Smooth muscle cell (in vitro differentiated cells): ENCODE measurements at regions not wholly inside any gene's neighbourhood (a gene's known extent, or its start where the extent isn't known, plus 50 kb on each side); places are given as distances from the start of the nearest gene placed in this dataset.
A peak's percentile ranks its signal among the peaks of the same experiment; 100 is the strongest.

Experiments
- DNase-seq: peaks from one replicate; lab custom pipeline; 2025; ENCODE audit not compliant: unreplicated experiment; lab: John Stamatoyannopoulos, UW
- H2AFZ ChIP-seq: fragments of 200-600 bp; sonication (generic); 2 replicates; pipeline ENCODE4 v1.6.0; 2016; ENCODE audit warnings: antibody characterized with exemption, low read depth, mild to moderate bottlenecking
- H3F3A ChIP-seq: fragments of 200-600 bp; sonication (generic); 2 replicates; pipeline ENCODE4 v1.6.0; 2017; ENCODE audit warnings: antibody characterized with exemption, low read depth
- H3K27ac ChIP-seq: fragments of 200-600 bp; sonication (generic); 2 replicates; pipeline ENCODE4 v1.5.1; 2016; ENCODE audit warnings: low read depth, mild to moderate bottlenecking
- H3K27me3 ChIP-seq: fragments of 200-600 bp; sonication (generic); 2 replicates; pipeline ENCODE4 v1.6.1; 2016; ENCODE audit warnings: low read depth, mild to moderate bottlenecking
- H3K36me3 ChIP-seq: fragments of 200-600 bp; sonication (generic); 2 replicates; pipeline ENCODE4 v1.5.1; 2016; ENCODE audit warnings: low read depth
- H3K4me1 ChIP-seq: fragments of 200-600 bp; sonication (generic); 2 replicates; pipeline ENCODE4 v1.5.1; 2016; ENCODE audit warnings: low read depth
- H3K4me2 ChIP-seq: fragments of 200-600 bp; sonication (generic); 2 replicates; pipeline ENCODE4 v1.6.0; 2016; ENCODE audit warnings: mild to moderate bottlenecking
- H3K4me3 ChIP-seq: fragments of 200-600 bp; sonication (generic); 2 replicates; pipeline ENCODE4 v1.5.1; 2016; ENCODE audit warnings: mild to moderate bottlenecking
- H3K79me2 ChIP-seq: fragments of 200-600 bp; sonication (generic); 2 replicates; pipeline ENCODE4 v1.6.0; 2016; ENCODE audit warnings: low read depth, mild to moderate bottlenecking
- H3K9ac ChIP-seq: fragments of 200-600 bp; sonication (generic); 2 replicates; pipeline ENCODE4 v1.6.0; 2016; ENCODE audit warnings: low read depth
- H3K9me3 ChIP-seq: fragments of 200-600 bp; sonication (generic); replicated peaks from 2 replicates; pipeline ENCODE4 v1.5.1; 2016; ENCODE audit warnings: low read depth
- H4K20me1 ChIP-seq: fragments of 200-600 bp; sonication (generic); 2 replicates; pipeline ENCODE4 v1.6.0; 2016; ENCODE audit warnings: low read depth
- whole genome bisulfite sequencing: methylation state at CpG from one replicate; pipeline ENCODE4 v1.1.7; 2016; ENCODE audit warnings: low lambda C conversion rate; 5-methylcytosine and 5-hydroxymethylcytosine counted together
- TF ChIP-seq, protein P1 (sequence below): fragments of 200-600 bp; sonication (generic); IDR thresholded peaks from 2 replicates; pipeline ENCODE4 v1.5.1; 2017; ENCODE audit warnings: borderline replicate concordance, mild to moderate bottlenecking, antibody characterized with exemption; ENCODE audit not compliant: insufficient read depth, poor library complexity, severe bottlenecking

DNA sequence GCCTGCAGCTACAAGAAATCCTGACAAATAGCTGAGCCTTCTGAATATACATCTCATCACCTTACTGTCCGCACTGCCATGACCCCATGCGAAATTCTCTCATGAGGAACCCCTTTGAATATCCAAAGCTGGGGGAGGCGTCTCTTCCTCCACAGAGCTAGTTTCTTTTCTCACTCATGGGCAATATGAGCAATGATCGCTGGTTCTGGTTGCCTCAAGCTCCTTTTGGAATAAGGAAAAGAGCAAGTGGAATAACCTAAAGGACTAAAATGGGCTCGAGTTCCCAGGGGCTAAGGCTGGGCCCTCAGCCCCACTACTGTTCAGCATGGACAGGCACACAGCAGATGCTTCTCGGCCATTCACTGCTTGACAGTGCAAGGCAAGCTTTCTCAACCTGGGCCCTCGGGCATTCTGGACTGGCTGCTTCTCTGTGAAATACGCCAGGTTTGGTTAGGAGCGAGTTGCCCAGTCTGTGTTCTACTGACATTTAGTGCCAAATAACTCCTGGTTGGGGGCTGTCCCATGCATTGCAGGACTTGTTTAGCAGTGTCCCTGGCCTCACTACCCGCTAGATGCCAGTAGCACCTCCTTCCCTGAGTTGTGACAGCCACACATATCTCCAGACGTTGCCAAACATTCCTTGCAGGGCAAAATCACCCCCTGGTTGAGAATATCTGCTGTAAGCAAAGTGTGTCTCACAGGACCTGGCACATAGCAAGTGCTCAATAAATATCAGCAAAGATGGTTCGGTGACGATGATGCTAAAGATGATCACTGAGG lies 156.8 kb downstream of the CEBPB start:
- DNase-seq, result no peak
- H3K27me3 ChIP-seq, result no peaks in the 10 kb centered on the region
- H3K36me3 ChIP-seq, result no peaks in the 10 kb centered on the region
- no peaks in the 10 kb centered on the region for H3K9me3 ChIP-seq
- no peak overlapping the region for H3K4me2 ChIP-seq
- H4K20me1 ChIP-seq, result no peaks in the 10 kb centered on the region
- H2AFZ ChIP-seq, result peak overlapping the region; percentile 11
- H3F3A ChIP-seq, result no peaks in the 10 kb centered on the region
- no peaks in the 10 kb centered on the region for H3K79me2 ChIP-seq
- no peak overlapping the region for H3K4me3 ChIP-seq
- no peak overlapping the region for H3K9ac ChIP-seq
- TF ChIP-seq, protein P1, sequence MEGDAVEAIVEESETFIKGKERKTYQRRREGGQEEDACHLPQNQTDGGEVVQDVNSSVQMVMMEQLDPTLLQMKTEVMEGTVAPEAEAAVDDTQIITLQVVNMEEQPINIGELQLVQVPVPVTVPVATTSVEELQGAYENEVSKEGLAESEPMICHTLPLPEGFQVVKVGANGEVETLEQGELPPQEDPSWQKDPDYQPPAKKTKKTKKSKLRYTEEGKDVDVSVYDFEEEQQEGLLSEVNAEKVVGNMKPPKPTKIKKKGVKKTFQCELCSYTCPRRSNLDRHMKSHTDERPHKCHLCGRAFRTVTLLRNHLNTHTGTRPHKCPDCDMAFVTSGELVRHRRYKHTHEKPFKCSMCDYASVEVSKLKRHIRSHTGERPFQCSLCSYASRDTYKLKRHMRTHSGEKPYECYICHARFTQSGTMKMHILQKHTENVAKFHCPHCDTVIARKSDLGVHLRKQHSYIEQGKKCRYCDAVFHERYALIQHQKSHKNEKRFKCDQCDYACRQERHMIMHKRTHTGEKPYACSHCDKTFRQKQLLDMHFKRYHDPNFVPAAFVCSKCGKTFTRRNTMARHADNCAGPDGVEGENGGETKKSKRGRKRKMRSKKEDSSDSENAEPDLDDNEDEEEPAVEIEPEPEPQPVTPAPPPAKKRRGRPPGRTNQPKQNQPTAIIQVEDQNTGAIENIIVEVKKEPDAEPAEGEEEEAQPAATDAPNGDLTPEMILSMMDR, result no peak
- no peaks in the 10 kb centered on the region for H3K4me1 ChIP-seq
- WGBS, result 81% methylated on average over 13 of the region's 13 CpGs
- no peak overlapping the region for H3K27ac ChIP-seq

DNA sequence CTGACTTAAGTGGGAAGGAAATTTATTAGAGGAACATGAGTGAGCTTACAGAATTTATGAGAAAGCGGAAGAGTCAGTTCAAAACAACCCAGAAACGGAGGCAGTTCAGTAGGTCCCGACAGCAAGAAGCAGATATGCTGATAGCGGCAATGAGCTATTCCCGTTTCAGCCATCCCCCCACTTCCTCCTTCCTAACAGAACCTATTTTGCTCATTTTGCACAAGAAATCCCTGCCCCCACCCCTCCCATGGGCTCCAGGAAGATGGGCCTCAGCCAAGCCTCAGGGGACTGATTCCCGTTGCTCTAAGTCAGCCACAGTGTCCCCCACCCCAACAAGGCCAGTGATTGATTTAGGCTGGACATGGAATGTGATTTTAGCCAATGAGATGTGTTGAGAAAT lies 157.5 kb downstream of the CEBPB start:
- Histone ChIP-seq H3K36me3 (no peaks in the 10 kb centered on the region), H3K27me3 (no peaks in the 10 kb centered on the region), H3K27ac (no peak overlapping the region), H3K9ac (no peak overlapping the region), H3K4me1 (no peaks in the 10 kb centered on the region), H3F3A (no peaks in the 10 kb centered on the region), H3K9me3 (no peaks in the 10 kb centered on the region), H3K4me2 (no peak overlapping the region), H4K20me1 (no peaks in the 10 kb centered on the region), H2AFZ (peak overlapping the region; percentile 11), H3K79me2 (no peaks in the 10 kb centered on the region), H3K4me3 (no peak overlapping the region)
- no peak for DNase-seq
- TF ChIP-seq, protein P1, result no peak
- WGBS, result 31% methylated on average over 6 of the region's 6 CpGs

GRCh38 chr20:50350510-50351249 lies 159.5 kb upstream of the PTPN1 start:
- TF ChIP-seq, protein P1, result no peak
- Histone ChIP-seq H3K27ac (no peak overlapping the region), H2AFZ (no peak overlapping the region), H3K36me3 (no peaks in the 10 kb centered on the region), H3F3A (no peaks in the 10 kb centered on the region), H3K4me1 (no peaks in the 10 kb centered on the region), H3K4me3 (no peak overlapping the region), H4K20me1 (no peaks in the 10 kb centered on the region), H3K9me3 (no peaks in the 10 kb centered on the region), H3K4me2 (no peak overlapping the region), H3K79me2 (no peaks in the 10 kb centered on the region), H3K9ac (no peak overlapping the region), H3K27me3 (no peaks in the 10 kb centered on the region)
- DNase-seq, result no peak
- WGBS, result 93% methylated on average over 16 of the region's 16 CpGs
